Liver (tissue), 3 donors: ENCODE measurements at regions not wholly inside any gene's neighbourhood (a gene's known extent, or its start where the extent isn't known, plus 50 kb on each side); places are given as distances from the start of the nearest gene placed in this dataset.

Experiments
- ATF3 ChIP-seq: IDR thresholded peaks from 2 replicates; pipeline ENCODE4 v1.6.1; 2016; ENCODE audit warnings: antibody characterized with exemption
- CTCF ChIP-seq: fragments of 150-350 bp; IDR thresholded peaks from 2 replicates; pipeline ENCODE4 v1.5.1; 2017; ENCODE audit warnings: improper control_type of control experiment, low read depth, low read length; ENCODE audit not compliant: missing input control
- EGR1 ChIP-seq, 2 donors: IDR thresholded peaks; 2 replicates each; pipeline ENCODE4 v1.6.1; 2016 to 2018; ENCODE audit warnings: antibody characterized with exemption in 2 of 2, low read depth in 2 of 2
- JUND ChIP-seq, 2 donors: IDR thresholded peaks; 2 replicates each; pipeline ENCODE4 v1.6.1; 2016; ENCODE audit warnings: antibody characterized with exemption in 2 of 2
- MAX ChIP-seq: IDR thresholded peaks from 2 replicates; pipeline ENCODE4 v1.6.1; 2016; ENCODE audit warnings: antibody characterized with exemption
- REST ChIP-seq: IDR thresholded peaks from 2 replicates; pipeline ENCODE4 v1.6.1; 2016; ENCODE audit warnings: antibody characterized with exemption, mild to moderate bottlenecking
- TAF1 ChIP-seq: conservative IDR thresholded peaks from 2 replicates; pipeline ENCODE4 v1.6.1; 2016; ENCODE audit warnings: antibody characterized with exemption, mild to moderate bottlenecking
- YY1 ChIP-seq: IDR thresholded peaks from 2 replicates; pipeline ENCODE4 v1.6.1; 2016; ENCODE audit warnings: antibody characterized with exemption, mild to moderate bottlenecking
- donor health status: healthy.
- donor health status: healthy.

GRCh38 chr15:97114900-97115760 is 784.6 kb downstream of the NR2F2 start:
- TF ChIP-seq CTCF: no peak
- no peak for TF ChIP-seq MAX
- no peak for TF ChIP-seq JUND (IDR thresholded peaks at IDR 0.05)
- TF ChIP-seq TAF1: no peak
- TF ChIP-seq ATF3: no peak
- no peak for TF ChIP-seq YY1
- TF ChIP-seq REST: no peak
- no peak for TF ChIP-seq EGR1 (IDR thresholded peaks at IDR 0.05; ENCODE audit: low read depth in 2 of 2)
